GM18870 (cell line): ENCODE measurements at regions not wholly inside any gene's neighbourhood (a gene's known extent, or its start where the extent isn't known, plus 50 kb on each side); places are given as distances from the start of the nearest gene placed in this dataset.

Experiments
- ATAC-seq: cut with Tn5 transposase; IDR thresholded peaks from one replicate; pipeline ENCODE4 v1.9.1; 2021; ENCODE audit warnings: moderate library complexity; ENCODE audit not compliant: unreplicated experiment

GRCh38 chr13:106917024-106917571 lies 349.2 kb upstream of the ARGLU1 start:
- no peak for ATAC-seq

GRCh38 chr13:106916329-106916976 lies 348.5 kb upstream of the ARGLU1 start:
- no peak for ATAC-seq

GRCh38 chr13:106915146-106915545 lies 347.2 kb upstream of the ARGLU1 start:
- no peak for ATAC-seq

- ATAC-seq = no peak
Measured at GRCh38 chr13:106911627-106912026, 343.7 kb upstream of the ARGLU1 start.

GRCh38 chr13:106911020-106911419 lies 343.1 kb upstream of the ARGLU1 start:
- no peak for ATAC-seq

GRCh38 chr13:106906426-106906996 lies 338.6 kb upstream of the ARGLU1 start:
- no peak for ATAC-seq

GRCh38 chr13:106905380-106906162 lies 337.6 kb upstream of the ARGLU1 start:
- ATAC-seq = no peak

- ATAC-seq = no peak
Measured at GRCh38 chr13:106899442-106899841, 331.5 kb upstream of the ARGLU1 start.

- ATAC-seq = no peak
Measured at GRCh38 chr13:106898231-106898630, 330.3 kb upstream of the ARGLU1 start.

- no peak for ATAC-seq
Measured at GRCh38 chr13:106888148-106888547, 320.2 kb upstream of the ARGLU1 start.

- ATAC-seq = no peak
Measured at GRCh38 chr13:106887686-106888085, 319.7 kb upstream of the ARGLU1 start.

- no peak for ATAC-seq
Measured at GRCh38 chr13:106883976-106884375, 316.0 kb upstream of the ARGLU1 start.

GRCh38 chr13:106882246-106882645 lies 314.3 kb upstream of the ARGLU1 start:
- no peak for ATAC-seq

GRCh38 chr13:106879806-106880205 lies 311.9 kb upstream of the ARGLU1 start:
- ATAC-seq = no peak

- no peak for ATAC-seq
Measured at GRCh38 chr13:106874323-106874722, 306.4 kb upstream of the ARGLU1 start.

GRCh38 chr13:106873810-106874209 lies 305.9 kb upstream of the ARGLU1 start:
- ATAC-seq = no peak

GRCh38 chr13:106867249-106867648 lies 299.3 kb upstream of the ARGLU1 start:
- ATAC-seq = no peak

- no peak for ATAC-seq
Measured at GRCh38 chr13:106865716-106866440, 297.9 kb upstream of the ARGLU1 start.

GRCh38 chr13:106859533-106859904 lies 291.6 kb upstream of the ARGLU1 start:
- ATAC-seq = no peak

- no peak for ATAC-seq
Measured at GRCh38 chr13:106858903-106859532, 291.1 kb upstream of the ARGLU1 start.

- ATAC-seq = no peak
Measured at GRCh38 chr13:106852436-106852835, 284.5 kb upstream of the ARGLU1 start.
